HCT116 (cell line): ENCODE measurements at regions not wholly inside any gene's neighbourhood (a gene's known extent, or its start where the extent isn't known, plus 50 kb on each side); places are given as distances from the start of the nearest gene placed in this dataset.

ENCODE experiments used
- ATAC-seq: fragments of 200-7000 bp; cut with Tn5 transposase; 2 replicates; pipeline ENCODE4 v1.9.1; 2020; ENCODE audit warnings: mild to moderate bottlenecking, moderate library complexity
- BruUV-seq: library from RNA; stranded (reverse); fragments of 400-500 nt; replicated peaks from 2 replicates; lab custom pipeline; 2021; lab: Mats Ljungman, UMichigan
- CTCF ChIA-PET: fragments of 300-600 bp; sonication (Branson Sonifier 250); formaldehyde crosslinking; loops from one replicate; lab custom pipeline; 2021; ENCODE audit warnings: antibody characterized with exemption; lab: Charles Lee
- POLR2A ChIA-PET: fragments of 300-600, 350-600 bp; sonication (Branson Sonifier 250); formaldehyde crosslinking; loops from one replicate; lab custom pipeline; 2021; ENCODE audit warnings: antibody characterized with exemption; lab: Charles Lee
- RAD21 ChIA-PET, 2 experiments: fragments of 300-600 bp; sonication (Branson Sonifier 250); formaldehyde crosslinking; loops; one replicate each; lab custom pipeline; 2023; ENCODE audit warnings: low total read pairs in 2 of 2; ENCODE audit not compliant: uncharacterized antibody in 2 of 2, unreplicated experiment in 2 of 2, low non-redundant PET in 1 of 2; lab: Charles Lee
- DNase-seq: peaks from one replicate; pipeline ENCODE4 v3.0.0-alpha.2; 2010; ENCODE audit warnings: low read depth, low spot score
- H2AFZ ChIP-seq: fragments of 200-600 bp; shearing (Covaris generic), sonication (generic); 2 replicates; pipeline ENCODE4 v1.6.1; 2017; ENCODE audit warnings: low read depth, mixed run types, mixed read lengths, antibody characterized with exemption, low read length; ENCODE audit not compliant: poor library complexity, severe bottlenecking
- H3K27ac ChIP-seq: 2 replicates; pipeline ENCODE4 v1.5.1; 2012; ENCODE audit warnings: low read depth, low read length
- H3K27me3 ChIP-seq: fragments of 200-600 bp; sonication (generic); 2 replicates; pipeline ENCODE4 v1.6.1; 2016; ENCODE audit warnings: mixed run types, low read length, mixed read lengths; ENCODE audit not compliant: insufficient read depth
- H3K36me3 ChIP-seq, 2 experiments: fragments of 200-500 bp in 1 of 2; fragments of 200-600 bp in 1 of 2; sonication (Bioruptor generic) in 1 of 2; sonication (generic) in 1 of 2; 2 replicates each; pipeline versions ENCODE4 v1.5.1 to v1.6.1; 2014 to 2016; ENCODE audit warnings: low read length in 2 of 2, inconsistent platforms in 1 of 2, mixed read lengths in 1 of 2, mixed run types in 1 of 2; ENCODE audit not compliant: insufficient read depth in 2 of 2, control insufficient read depth in 1 of 2
- H3K4me1 ChIP-seq, 2 experiments: fragments of 200-600 bp in 1 of 2; sonication (generic) in 1 of 2; 2 replicates each; pipeline versions ENCODE4 v1.5.1 to v1.6.1; 2012 to 2017; ENCODE audit warnings: low read length in 2 of 2, inconsistent platforms in 1 of 2, mild to moderate bottlenecking in 1 of 2, mixed read lengths in 1 of 2, mixed run types in 1 of 2, moderate library complexity in 1 of 2; ENCODE audit not compliant: insufficient read depth in 2 of 2, control insufficient read depth in 1 of 2
- H3K4me2 ChIP-seq: fragments of 200-600 bp; sonication (generic); 2 replicates; pipeline ENCODE4 v1.6.1; 2017; ENCODE audit warnings: mixed run types, low read length, mixed read lengths
- H3K4me3 ChIP-seq, 2 experiments: fragments of 200-600 bp in 1 of 2; sonication (generic) in 1 of 2; replicated peaks in 1 of 2; 2 replicates each; pipeline ENCODE4 v1.5.1; 2011 to 2016; ENCODE audit warnings: low read length in 2 of 2, control low read depth in 1 of 2, low read depth in 1 of 2, mild to moderate bottlenecking in 1 of 2, mixed read lengths in 1 of 2, mixed run types in 1 of 2
- H3K79me2 ChIP-seq: fragments of 200-600 bp; sonication (generic); 2 replicates; pipeline ENCODE4 v1.6.1; 2017; ENCODE audit warnings: mild to moderate bottlenecking, mixed run types, low read length, moderate library complexity, mixed read lengths; ENCODE audit not compliant: insufficient read depth
- H3K9ac ChIP-seq: fragments of 200-600 bp; sonication (generic); 2 replicates; pipeline ENCODE4 v1.6.1; 2016; ENCODE audit warnings: low read length, mixed read lengths
- H3K9me2 ChIP-seq: fragments of 200-600 bp; sonication (generic), shearing (Covaris generic); 2 replicates; pipeline ENCODE4 v1.6.1; 2017; ENCODE audit warnings: mixed run types, mild to moderate bottlenecking, moderate library complexity; ENCODE audit not compliant: insufficient read depth
- H3K9me3 ChIP-seq, 2 experiments: fragments of 200-500 bp in 1 of 2; fragments of 200-600 bp in 1 of 2; sonication (Bioruptor generic) in 1 of 2; sonication (generic) in 1 of 2; 2 replicates each; pipeline ENCODE4 v1.6.1; 2014 to 2017; ENCODE audit warnings: low read length in 2 of 2, mixed read lengths in 2 of 2, inconsistent platforms in 1 of 2, low read depth in 1 of 2, mild to moderate bottlenecking in 1 of 2, mixed run types in 1 of 2, moderate library complexity in 1 of 2; ENCODE audit not compliant: control insufficient read depth in 1 of 2, insufficient read depth in 1 of 2
- H4K20me1 ChIP-seq: fragments of 200-600 bp; sonication (generic), shearing (Covaris generic); 2 replicates; pipeline ENCODE4 v1.6.1; 2017; ENCODE audit warnings: mixed run types, mild to moderate bottlenecking, moderate library complexity; ENCODE audit not compliant: insufficient read depth
- CBX3 ChIP-seq: IDR thresholded peaks from 2 replicates; pipeline ENCODE4 v1.6.1; 2012; ENCODE audit warnings: low read depth
- EZH2phosphoT487 ChIP-seq: fragments of 200-600 bp; IDR thresholded peaks from 2 replicates; pipeline ENCODE4 v1.6.1; 2018; ENCODE audit warnings: antibody characterized with exemption, borderline replicate concordance
- intact Hi-C: fragments of 100-400 bp; cut with micrococcal nuclease; formaldehyde crosslinking; loops from 2 replicates; pipeline ENCODE4 v1.10.0; 2022
- TF ChIP-seq, protein P1 (sequence below), 3 experiments: fragments of 200-600 bp in 1 of 3; sonication (generic) in 1 of 3; IDR thresholded peaks in 2 of 3; conservative IDR thresholded peaks in 1 of 3; 2 replicates each; pipeline ENCODE4 v1.5.1; 2012 to 2017; ENCODE audit warnings: low read depth in 2 of 3, low read length in 2 of 3, antibody characterized with exemption in 1 of 3, borderline replicate concordance in 1 of 3, control low read depth in 1 of 3, mild to moderate bottlenecking in 1 of 3, mixed read lengths in 1 of 3, mixed run types in 1 of 3, moderate library complexity in 1 of 3; ENCODE audit not compliant: insufficient read depth in 1 of 3

DNA sequence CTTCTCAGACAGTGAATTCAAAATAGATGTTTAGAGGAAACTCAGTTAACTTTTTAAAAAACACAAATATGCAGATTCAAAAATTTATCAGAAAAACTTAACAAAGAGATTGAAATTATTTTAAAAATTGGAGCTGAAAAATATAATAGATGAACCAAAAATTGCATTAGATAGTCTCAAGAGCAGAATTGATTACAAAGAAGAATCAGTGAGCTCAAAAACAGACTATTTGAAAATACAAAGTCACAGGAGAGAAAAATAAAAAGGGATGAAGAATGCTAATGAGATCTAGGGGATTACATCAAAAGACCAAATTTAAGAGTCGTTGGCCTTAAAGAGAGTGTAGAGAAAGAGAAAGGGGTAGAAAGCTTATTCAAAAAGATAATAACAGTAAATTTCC, 700.5 kb downstream of the COL12A1 start:
- Histone ChIP-seq H3K4me1 (no peaks in the 10 kb centered on the region), H3K79me2 (no peaks in the 10 kb centered on the region), H3K27ac (no peak overlapping the region), H3K9ac (no peak overlapping the region), H4K20me1 (no peaks in the 10 kb centered on the region), H3K36me3 (no peaks in the 10 kb centered on the region), H3K9me2 (no peaks in the 10 kb centered on the region), H3K4me2 (no peak overlapping the region), H3K4me3 (no peak overlapping the region), H2AFZ (no peak overlapping the region), H3K27me3 (no peaks in the 10 kb centered on the region), H3K9me3 (no peaks in the 10 kb centered on the region)
- no TSS peak for BruUV-seq
- DNase-seq: no peak
- ChIA-PET POLR2A (no interaction called here), RAD21 (no interaction called here), CTCF (no interaction called here)
- ATAC-seq: no peak
- intact Hi-C loops: no loop called here
- TF ChIP-seq CBX3: 0 out of 2 replicates have a peak, but pooled peaks have one; percentile 22
- no peak for TF ChIP-seq EZH2phosphoT487
- TF ChIP-seq, protein P1, sequence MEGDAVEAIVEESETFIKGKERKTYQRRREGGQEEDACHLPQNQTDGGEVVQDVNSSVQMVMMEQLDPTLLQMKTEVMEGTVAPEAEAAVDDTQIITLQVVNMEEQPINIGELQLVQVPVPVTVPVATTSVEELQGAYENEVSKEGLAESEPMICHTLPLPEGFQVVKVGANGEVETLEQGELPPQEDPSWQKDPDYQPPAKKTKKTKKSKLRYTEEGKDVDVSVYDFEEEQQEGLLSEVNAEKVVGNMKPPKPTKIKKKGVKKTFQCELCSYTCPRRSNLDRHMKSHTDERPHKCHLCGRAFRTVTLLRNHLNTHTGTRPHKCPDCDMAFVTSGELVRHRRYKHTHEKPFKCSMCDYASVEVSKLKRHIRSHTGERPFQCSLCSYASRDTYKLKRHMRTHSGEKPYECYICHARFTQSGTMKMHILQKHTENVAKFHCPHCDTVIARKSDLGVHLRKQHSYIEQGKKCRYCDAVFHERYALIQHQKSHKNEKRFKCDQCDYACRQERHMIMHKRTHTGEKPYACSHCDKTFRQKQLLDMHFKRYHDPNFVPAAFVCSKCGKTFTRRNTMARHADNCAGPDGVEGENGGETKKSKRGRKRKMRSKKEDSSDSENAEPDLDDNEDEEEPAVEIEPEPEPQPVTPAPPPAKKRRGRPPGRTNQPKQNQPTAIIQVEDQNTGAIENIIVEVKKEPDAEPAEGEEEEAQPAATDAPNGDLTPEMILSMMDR (IDR thresholded peaks at IDR 0.05 in 2 of 3, conservative IDR thresholded peaks at IDR 0.05 in 1 of 3; ENCODE audit: borderline replicate concordance in 1 of 3, insufficient read depth in 1 of 3, low read depth in 2 of 3, low read length in 2 of 3): no peak

DNA sequence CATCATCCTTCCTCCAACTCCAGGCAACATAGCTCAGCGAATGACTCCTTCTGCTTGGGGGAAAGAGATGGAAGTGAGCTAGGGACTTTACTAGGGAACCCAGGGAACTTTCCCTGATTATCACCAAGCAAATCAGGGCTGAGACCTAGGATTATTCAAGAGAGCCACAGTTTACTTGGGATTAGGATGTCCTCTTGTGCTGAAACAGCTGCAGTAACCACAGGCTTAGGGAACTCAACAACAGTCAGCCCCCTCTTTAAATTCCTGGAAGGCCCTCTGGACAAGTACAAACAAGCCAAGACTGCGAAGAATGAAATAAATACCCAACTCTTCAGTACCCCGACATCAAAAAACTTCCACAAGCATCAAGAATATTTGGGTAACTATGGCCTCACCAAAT, 700.9 kb downstream of the COL12A1 start:
- Histone ChIP-seq H3K4me2 (no peak overlapping the region), H4K20me1 (no peaks in the 10 kb centered on the region), H3K27ac (no peak overlapping the region), H3K36me3 (no peaks in the 10 kb centered on the region), H3K79me2 (no peaks in the 10 kb centered on the region), H3K9me2 (no peaks in the 10 kb centered on the region), H3K27me3 (no peaks in the 10 kb centered on the region), H3K9me3 (no peaks in the 10 kb centered on the region), H3K4me1 (no peaks in the 10 kb centered on the region), H3K4me3 (no peak overlapping the region), H2AFZ (no peak overlapping the region), H3K9ac (no peak overlapping the region)
- ATAC-seq: no peak
- BruUV-seq: no TSS peak
- ChIA-PET CTCF (no interaction called here), POLR2A (no interaction called here), RAD21 (no interaction called here)
- TF ChIP-seq CBX3: no peak
- no peak for DNase-seq
- intact Hi-C loops: no loop called here
